Naive thymus-derived CD8-positive, alpha-beta T cell (primary cell): ENCODE measurements at regions not wholly inside any gene's neighbourhood (a gene's known extent, or its start where the extent isn't known, plus 50 kb on each side); places are given as distances from the start of the nearest gene placed in this dataset.

Experiments used
- ATAC-seq, 2 donors: fragments of 150-1000 bp; cut with Tn5 transposase in 1 of 2; sonication (Bioruptor Pico), chemical (Tn5 transposase) in 1 of 2; 1 replicate in 1 of 2; 2 replicates in 1 of 2; pipeline ENCODE4 v1.10.0; 2021; ENCODE audit warnings: mild to moderate bottlenecking in 2 of 2, moderate library complexity in 2 of 2
- POLR2A ChIA-PET: fragments of 350-600 bp; sonication (Branson Sonifier 250); formaldehyde crosslinking; loops from one replicate; lab custom pipeline; 2021; ENCODE audit warnings: antibody characterized with exemption; lab: Charles Lee
- DNase-seq, 10 donors: peaks; one replicate each; pipeline versions ENCODE4 v3.0.0 to v3.0.0-alpha.2; 2020 to 2022
- H3K27ac Mint-ChIP-seq, 10 donors: one replicate each; pipeline ENCODE4 v1.8.0; 2020 to 2022; ENCODE audit warnings: mild to moderate bottlenecking in 10 of 10, mixed read lengths in 10 of 10, moderate library complexity in 4 of 10, inconsistent platforms in 1 of 10
- H3K27me3 Mint-ChIP-seq, 5 donors: one replicate each; pipeline ENCODE4 v1.8.0; 2021 to 2022; ENCODE audit warnings: mixed read lengths in 5 of 5
- H3K36me3 Mint-ChIP-seq, 3 donors: one replicate each; pipeline ENCODE4 v1.8.0; 2020 to 2022; ENCODE audit warnings: mixed read lengths in 3 of 3, mild to moderate bottlenecking in 2 of 3, inconsistent platforms in 1 of 3
- H3K4me1 Mint-ChIP-seq, 4 donors: one replicate each; pipeline ENCODE4 v1.8.0; 2021 to 2022; ENCODE audit warnings: mixed read lengths in 4 of 4
- H3K4me3 Mint-ChIP-seq, 10 donors: one replicate each; pipeline ENCODE4 v1.8.0; 2020 to 2022; ENCODE audit warnings: mild to moderate bottlenecking in 10 of 10, mixed read lengths in 10 of 10, moderate library complexity in 6 of 10, inconsistent platforms in 1 of 10
- H3K9me3 Mint-ChIP-seq, 9 donors: one replicate each; pipeline ENCODE4 v1.8.0; 2020 to 2022; ENCODE audit warnings: mixed read lengths in 9 of 9, mild to moderate bottlenecking in 3 of 9, inconsistent platforms in 1 of 9, moderate library complexity in 1 of 9

GRCh38 chr15:70327328-70327855, 229.7 kb upstream of the TLE3 start:
- DNase-seq (no peak), ATAC-seq (no peak)
- peaks cover 0 to 4% (median 0%) of the 10 kb centered on the region in 5 donors for H3K27me3 Mint-ChIP-seq
- peaks cover 0 to 7% (median 4%) of the 10 kb centered on the region in 9 donors for H3K9me3 Mint-ChIP-seq
- H3K4me3 Mint-ChIP-seq: no peak overlapping the region
- peaks cover 3 to 28% (median 10%) of the 10 kb centered on the region in 4 donors for H3K4me1 Mint-ChIP-seq
- H3K27ac Mint-ChIP-seq: peak overlapping the region in 2 of 10 donors; percentile 24 to 41
- peaks cover 0 to 7% (median 0%) of the 10 kb centered on the region in 3 donors for H3K36me3 Mint-ChIP-seq
- POLR2A ChIA-PET: no interaction called here

- peak in 1 of 10 donors; percentile 8 for DNase-seq
- POLR2A ChIA-PET: no interaction called here
- no peak overlapping the region for H3K27ac Mint-ChIP-seq
- H3K4me1 Mint-ChIP-seq: peaks cover 3 to 58% (median 10%) of the 10 kb centered on the region in 4 donors
- H3K9me3 Mint-ChIP-seq: peaks cover 0 to 1% (median 0%) of the 10 kb centered on the region in 9 donors
- H3K36me3 Mint-ChIP-seq: no peaks in the 10 kb centered on the region
- H3K4me3 Mint-ChIP-seq: no peak overlapping the region
- H3K27me3 Mint-ChIP-seq: peaks cover 0 to 3% (median 2%) of the 10 kb centered on the region in 5 donors
- no peak for ATAC-seq
Observed at GRCh38 chr15:70324001-70324974, 226.6 kb upstream of the TLE3 start.

- peaks cover 0 to 1% (median 0%) of the 10 kb centered on the region in 9 donors for H3K9me3 Mint-ChIP-seq
- POLR2A ChIA-PET: no interaction called here
- peak overlapping the region in 1 of 10 donors; percentile 22 for H3K27ac Mint-ChIP-seq
- DNase-seq (peak in 1 of 10 donors; percentile 7), ATAC-seq (no peak)
- H3K36me3 Mint-ChIP-seq: no peaks in the 10 kb centered on the region
- H3K4me1 Mint-ChIP-seq: peaks cover 2 to 60% (median 5%) of the 10 kb centered on the region in 4 donors
- peaks cover 0 to 2% (median 0%) of the 10 kb centered on the region in 5 donors for H3K27me3 Mint-ChIP-seq
- no peak overlapping the region for H3K4me3 Mint-ChIP-seq
Observed at GRCh38 chr15:70323111-70323851, 225.6 kb upstream of the TLE3 start.

GRCh38 chr15:70322051-70322668, 224.4 kb upstream of the TLE3 start:
- Mint-ChIP-seq H3K4me3 (no peak overlapping the region), H3K27me3 (peaks cover 0 to 2% (median 0%) of the 10 kb centered on the region in 5 donors), H3K36me3 (no peaks in the 10 kb centered on the region), H3K27ac (no peak overlapping the region), H3K9me3 (peaks cover 0 to 1% (median 0%) of the 10 kb centered on the region in 9 donors), H3K4me1 (peaks cover 0 to 53% (median under 1%) of the 10 kb centered on the region in 4 donors)
- POLR2A ChIA-PET: interaction anchor here (0.6 kb wide), 1 partner anchor 67 kb away, joined by 3 read pairs; no protein-coding TSS in a partner anchor
- DNase-seq (no peak), ATAC-seq (no peak)

- H3K4me3 Mint-ChIP-seq: no peak overlapping the region
- H3K36me3 Mint-ChIP-seq: no peaks in the 10 kb centered on the region
- POLR2A ChIA-PET: no interaction called here
- peaks cover 0 to 1% (median 0%) of the 10 kb centered on the region in 9 donors for H3K9me3 Mint-ChIP-seq
- peaks cover 0 to 3% (median 2%) of the 10 kb centered on the region in 5 donors for H3K27me3 Mint-ChIP-seq
- no peak overlapping the region for H3K27ac Mint-ChIP-seq
- ATAC-seq (no peak), DNase-seq (no peak)
- H3K4me1 Mint-ChIP-seq: peaks cover 0 to 48% (median 0%) of the 10 kb centered on the region in 4 donors
Observed at GRCh38 chr15:70321172-70321819, 223.6 kb upstream of the TLE3 start.

GRCh38 chr15:70320482-70320881, 222.8 kb upstream of the TLE3 start:
- POLR2A ChIA-PET: no interaction called here
- DNase-seq: no peak
- no peak overlapping the region for H3K4me3 Mint-ChIP-seq
- ATAC-seq: no peak
- H3K4me1 Mint-ChIP-seq: peaks cover 0 to 48% (median 0%) of the 10 kb centered on the region in 4 donors
- H3K9me3 Mint-ChIP-seq: peaks cover 0 to 1% (median 0%) of the 10 kb centered on the region in 9 donors
- no peaks in the 10 kb centered on the region for H3K36me3 Mint-ChIP-seq
- peaks cover 0 to 3% (median 2%) of the 10 kb centered on the region in 5 donors for H3K27me3 Mint-ChIP-seq
- H3K27ac Mint-ChIP-seq: peak overlapping the region in 2 of 10 donors; percentile 22 to 51

- H3K4me3 Mint-ChIP-seq: peak overlapping the region in 1 of 10 donors; percentile 29
- H3K27ac Mint-ChIP-seq: peak overlapping the region in 2 of 10 donors; percentile 22 to 51
- peaks cover 0 to 48% (median 0%) of the 10 kb centered on the region in 4 donors for H3K4me1 Mint-ChIP-seq
- peaks cover 0 to 3% (median 2%) of the 10 kb centered on the region in 5 donors for H3K27me3 Mint-ChIP-seq
- ATAC-seq (no peak), DNase-seq (no peak)
- peaks cover 0 to 1% (median 0%) of the 10 kb centered on the region in 9 donors for H3K9me3 Mint-ChIP-seq
- POLR2A ChIA-PET: no interaction called here
- H3K36me3 Mint-ChIP-seq: no peaks in the 10 kb centered on the region
Observed at GRCh38 chr15:70320077-70320476, 222.4 kb upstream of the TLE3 start.

- POLR2A ChIA-PET: no interaction called here
- Mint-ChIP-seq H3K27ac (peak overlapping the region in 2 of 10 donors; percentile 51 to 52), H3K36me3 (no peaks in the 10 kb centered on the region), H3K9me3 (peaks cover 0 to 1% (median 0%) of the 10 kb centered on the region in 9 donors), H3K4me1 (peaks cover 0 to 48% (median 0%) of the 10 kb centered on the region in 4 donors), H3K27me3 (peaks cover 0 to 3% (median 2%) of the 10 kb centered on the region in 5 donors), H3K4me3 (peak overlapping the region in 1 of 10 donors; percentile 29)
- DNase-seq (peak in 1 of 10 donors; percentile 30), ATAC-seq (peak in 1 of 2 donors; percentile 83)
Observed at GRCh38 chr15:70319466-70319865, 221.7 kb upstream of the TLE3 start.

GRCh38 chr15:70318594-70319465, 221.1 kb upstream of the TLE3 start:
- H3K36me3 Mint-ChIP-seq: no peaks in the 10 kb centered on the region
- peaks cover 0 to 1% (median 0%) of the 10 kb centered on the region in 9 donors for H3K9me3 Mint-ChIP-seq
- peaks cover 0 to 48% (median 0%) of the 10 kb centered on the region in 4 donors for H3K4me1 Mint-ChIP-seq
- H3K27ac Mint-ChIP-seq: peak overlapping the region in 3 of 10 donors; percentile 47 to 52 (median 51)
- DNase-seq (no peak), ATAC-seq (no peak)
- H3K27me3 Mint-ChIP-seq: peaks cover 0 to 3% (median 2%) of the 10 kb centered on the region in 5 donors
- POLR2A ChIA-PET: no interaction called here
- peak overlapping the region in 1 of 10 donors; percentile 29 for H3K4me3 Mint-ChIP-seq

GRCh38 chr15:70316059-70316600, 218.4 kb upstream of the TLE3 start:
- no peaks in the 10 kb centered on the region for H3K9me3 Mint-ChIP-seq
- H3K36me3 Mint-ChIP-seq: no peaks in the 10 kb centered on the region
- POLR2A ChIA-PET: no interaction called here
- H3K4me3 Mint-ChIP-seq: no peak overlapping the region
- H3K4me1 Mint-ChIP-seq: peaks cover 0 to 29% (median 0%) of the 10 kb centered on the region in 4 donors
- ATAC-seq: no peak
- DNase-seq: no peak
- H3K27me3 Mint-ChIP-seq: peaks cover 0 to 3% (median 0%) of the 10 kb centered on the region in 5 donors
- no peak overlapping the region for H3K27ac Mint-ChIP-seq
